ENCODE measurements at regions not wholly inside any gene's neighbourhood (a gene's known extent, or its start where the extent isn't known, plus 50 kb on each side); places are given as distances from the start of the nearest gene placed in this dataset.
"Not testable (repeated sequence)": the region's sequence is repeated elsewhere in the genome, so short reads cannot be mapped to it uniquely, and the experiment has no call there.

DNA sequence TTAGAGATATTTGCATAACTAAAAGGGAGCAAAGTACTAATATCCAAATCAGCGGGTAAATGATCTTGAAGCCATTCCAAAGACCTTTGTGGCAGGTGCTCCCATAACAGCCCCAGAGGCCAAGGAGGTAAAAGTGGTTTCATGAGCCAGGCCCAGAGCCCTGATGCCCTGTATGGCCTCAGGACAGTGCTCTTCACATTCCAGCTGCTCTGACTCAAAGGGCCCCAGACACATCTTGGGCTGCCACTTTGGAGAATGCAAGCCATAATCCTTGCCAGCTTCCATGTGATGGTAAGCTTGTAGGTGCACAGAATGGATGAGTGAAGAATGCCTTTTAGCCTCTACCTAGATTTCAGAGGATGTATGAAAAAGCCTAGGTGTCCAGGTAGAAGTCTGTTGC lies 933.4 kb downstream of the SLC16A7 start:
- no peak for DNase-seq

- no peak for DNase-seq
Observed at GRCh38 chr12:60529723-60530122, 933.9 kb downstream of the SLC16A7 start.

GRCh38 chr12:60535363-60535762 lies 939.5 kb downstream of the SLC16A7 start:
- DNase-seq = no peak

DNA sequence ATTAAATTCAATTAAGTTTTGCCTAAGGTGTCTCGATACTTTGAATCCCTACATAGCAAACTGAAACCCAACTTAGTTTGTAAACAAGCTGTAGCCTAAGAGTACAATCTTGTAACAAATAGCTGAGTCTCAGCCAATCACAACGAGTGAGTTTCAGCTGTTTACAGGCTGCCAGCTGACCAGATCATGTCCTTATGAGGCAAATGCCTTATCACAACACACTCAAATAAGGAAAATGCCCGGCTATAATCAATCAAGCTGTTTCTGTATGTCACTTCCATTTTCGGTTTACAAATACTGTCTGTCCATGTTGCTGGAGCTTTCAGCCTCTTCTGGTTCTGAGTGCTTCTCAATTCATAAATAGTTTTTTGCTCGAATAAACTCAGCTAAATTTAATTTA lies 943.8 kb downstream of the SLC16A7 start:
- no peak for DNase-seq

- DNase-seq = no peak
Observed at GRCh38 chr12:60568914-60569313, 973.1 kb downstream of the SLC16A7 start.

GRCh38 chr12:60577607-60578006 lies 981.8 kb downstream of the SLC16A7 start:
- no peak for DNase-seq

GRCh38 chr12:60587664-60588063 lies 991.8 kb downstream of the SLC16A7 start:
- DNase-seq = not testable (repeated sequence)

- DNase-seq = no peak
Observed at GRCh38 chr12:60594035-60594711, 998.3 kb downstream of the SLC16A7 start.

- DNase-seq = no peak
Observed at GRCh38 chr12:60602601-60603000, 1006.8 kb downstream of the SLC16A7 start.

- not testable (repeated sequence) for DNase-seq
Observed at GRCh38 chr12:60603475-60603874, 1007.6 kb downstream of the SLC16A7 start.

DNA sequence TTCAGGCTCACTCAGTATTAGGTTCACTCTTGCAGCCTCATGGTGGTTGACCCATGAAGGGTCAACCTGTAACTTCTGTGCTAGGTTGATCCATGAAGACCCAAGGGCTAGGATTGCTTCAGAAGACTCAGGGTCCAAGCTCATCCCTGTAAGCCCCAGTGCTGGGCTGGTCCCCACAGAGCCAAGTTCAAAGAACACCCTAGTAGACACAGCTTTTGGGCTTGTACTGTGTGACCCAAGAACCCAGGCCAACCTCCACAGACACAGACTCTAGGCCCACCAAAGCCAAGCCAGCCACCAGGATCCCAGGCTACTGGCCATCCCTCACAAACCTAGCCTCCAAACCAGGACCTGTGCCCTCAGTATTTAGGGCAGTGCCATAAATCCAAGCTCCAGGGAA lies 1020.6 kb downstream of the SLC16A7 start:
- no peak for DNase-seq

- no peak for DNase-seq
Observed at GRCh38 chr12:60630796-60631195, 1035.0 kb downstream of the SLC16A7 start.

- DNase-seq = no peak
Observed at GRCh38 chr12:60644076-60644475, 1048.2 kb downstream of the SLC16A7 start.

- DNase-seq = no peak
Observed at GRCh38 chr12:60666895-60667294, 1071.1 kb downstream of the SLC16A7 start.

DNA sequence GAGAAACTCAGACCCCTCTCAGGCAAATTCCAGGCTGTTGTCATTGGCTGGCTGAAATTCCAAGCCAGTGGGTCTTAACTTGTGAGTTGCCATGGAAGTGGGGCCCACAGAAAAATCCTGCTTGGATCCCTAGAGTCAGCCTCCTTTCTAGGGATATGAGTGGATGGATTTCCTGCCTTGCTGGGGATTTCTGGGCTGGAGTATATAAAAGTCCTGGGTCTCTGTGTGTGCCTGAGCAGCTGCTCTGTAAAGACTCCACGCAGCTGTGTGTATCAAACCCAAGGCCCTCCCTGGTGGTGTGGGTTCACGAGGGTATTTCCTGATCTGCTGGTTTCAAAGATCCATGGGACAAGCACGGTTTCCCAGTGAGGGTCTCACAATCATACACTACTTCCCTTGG lies 1077.1 kb downstream of the SLC16A7 start:
- DNase-seq = no peak

- DNase-seq = no peak
Observed at GRCh38 chr12:60684988-60685655, 1089.3 kb downstream of the SLC16A7 start.

DNA sequence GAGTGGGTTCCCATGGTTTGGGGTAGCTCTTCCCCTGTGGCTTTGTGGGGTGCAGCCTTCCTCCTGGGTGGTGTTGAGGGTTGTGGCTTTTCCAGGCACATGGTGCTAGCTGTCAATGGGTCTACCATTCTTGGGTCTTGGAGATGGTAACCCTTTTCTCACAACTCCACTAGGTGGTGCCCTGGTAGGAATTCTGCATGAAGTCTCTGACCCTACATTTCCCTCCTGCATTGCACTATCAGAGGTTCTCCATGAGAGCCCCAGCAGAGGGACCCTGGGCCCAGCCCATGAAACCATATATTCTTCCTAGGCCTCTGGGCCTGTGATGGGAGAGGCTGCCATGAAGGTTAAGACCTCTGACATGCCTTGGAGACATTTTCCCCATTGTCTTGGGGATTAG lies 1093.3 kb downstream of the SLC16A7 start:
- no peak for DNase-seq

GRCh38 chr12:60693019-60693626 lies 1097.3 kb downstream of the SLC16A7 start:
- no peak for DNase-seq

GRCh38 chr12:60704171-60704914 lies 1108.5 kb downstream of the SLC16A7 start:
- DNase-seq = no peak

DNA sequence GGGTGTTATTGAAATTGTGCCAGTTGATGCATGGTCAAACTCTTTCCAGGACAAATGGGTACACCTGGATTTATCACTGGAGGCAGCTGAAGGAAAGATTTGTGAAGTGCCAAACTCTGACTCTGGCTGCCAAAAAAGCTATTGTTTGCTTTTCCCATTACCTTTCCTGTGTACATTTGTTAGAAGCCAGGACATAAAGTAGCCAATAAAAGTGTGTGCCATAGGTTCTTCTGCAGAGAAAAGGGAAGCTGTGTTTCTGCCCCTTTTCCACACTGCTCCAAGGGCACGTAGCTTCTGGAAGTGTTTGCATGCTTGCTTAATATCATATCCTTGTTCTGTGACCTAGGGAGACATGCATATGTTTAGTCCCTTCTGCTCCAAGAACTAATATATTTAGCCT lies 1114.4 kb downstream of the SLC16A7 start:
- DNase-seq = no peak

- no peak for DNase-seq
Observed at GRCh38 chr12:60714141-60714900, 1118.5 kb downstream of the SLC16A7 start.

- DNase-seq = no peak
Observed at GRCh38 chr12:60724475-60724874, 1128.6 kb downstream of the SLC16A7 start.

Data from occipital lobe (tissue), 1 donor.